ENCODE measurements at regions not wholly inside any gene's neighbourhood (a gene's known extent, or its start where the extent isn't known, plus 50 kb on each side); places are given as distances from the start of the nearest gene placed in this dataset.

DNA sequence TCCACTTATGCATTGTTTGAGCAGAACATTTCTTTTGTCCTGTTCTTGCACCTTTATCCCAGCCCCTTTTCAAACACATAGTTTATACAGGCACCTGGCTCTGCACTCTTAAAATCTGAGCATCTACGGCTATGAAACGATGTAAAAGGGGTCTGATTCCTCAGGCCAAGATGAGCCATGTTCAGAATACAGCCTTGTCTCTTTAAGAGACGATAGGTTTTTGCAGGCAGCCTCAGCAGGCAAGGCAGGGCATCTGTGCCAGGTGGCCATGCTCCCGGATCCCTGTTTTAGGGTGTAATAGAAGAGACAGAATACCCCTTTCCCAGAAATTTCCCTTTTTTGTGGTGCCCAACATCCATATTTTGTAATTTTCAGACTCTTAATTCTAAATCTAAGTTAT is 89.1 kb upstream of the NFIB start:
- Mint-ChIP-seq H3K36me3 (no peaks in the 10 kb centered on the region), H3K27ac (no peak overlapping the region), H3K9me3 (peaks cover 6% of the 10 kb centered on the region), H3K27me3 (peaks cover 2% of the 10 kb centered on the region), H3K4me1 (ENCODE audit: unreplicated experiment) (peaks cover 13% of the 10 kb centered on the region), H3K4me3 (no peak overlapping the region)
- no peak for DNase-seq (ENCODE audit: extremely low spot score, unreplicated experiment)
- TF ChIP-seq, protein P1, sequence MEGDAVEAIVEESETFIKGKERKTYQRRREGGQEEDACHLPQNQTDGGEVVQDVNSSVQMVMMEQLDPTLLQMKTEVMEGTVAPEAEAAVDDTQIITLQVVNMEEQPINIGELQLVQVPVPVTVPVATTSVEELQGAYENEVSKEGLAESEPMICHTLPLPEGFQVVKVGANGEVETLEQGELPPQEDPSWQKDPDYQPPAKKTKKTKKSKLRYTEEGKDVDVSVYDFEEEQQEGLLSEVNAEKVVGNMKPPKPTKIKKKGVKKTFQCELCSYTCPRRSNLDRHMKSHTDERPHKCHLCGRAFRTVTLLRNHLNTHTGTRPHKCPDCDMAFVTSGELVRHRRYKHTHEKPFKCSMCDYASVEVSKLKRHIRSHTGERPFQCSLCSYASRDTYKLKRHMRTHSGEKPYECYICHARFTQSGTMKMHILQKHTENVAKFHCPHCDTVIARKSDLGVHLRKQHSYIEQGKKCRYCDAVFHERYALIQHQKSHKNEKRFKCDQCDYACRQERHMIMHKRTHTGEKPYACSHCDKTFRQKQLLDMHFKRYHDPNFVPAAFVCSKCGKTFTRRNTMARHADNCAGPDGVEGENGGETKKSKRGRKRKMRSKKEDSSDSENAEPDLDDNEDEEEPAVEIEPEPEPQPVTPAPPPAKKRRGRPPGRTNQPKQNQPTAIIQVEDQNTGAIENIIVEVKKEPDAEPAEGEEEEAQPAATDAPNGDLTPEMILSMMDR (conservative IDR thresholded peaks at IDR 0.05), result no peak

DNA sequence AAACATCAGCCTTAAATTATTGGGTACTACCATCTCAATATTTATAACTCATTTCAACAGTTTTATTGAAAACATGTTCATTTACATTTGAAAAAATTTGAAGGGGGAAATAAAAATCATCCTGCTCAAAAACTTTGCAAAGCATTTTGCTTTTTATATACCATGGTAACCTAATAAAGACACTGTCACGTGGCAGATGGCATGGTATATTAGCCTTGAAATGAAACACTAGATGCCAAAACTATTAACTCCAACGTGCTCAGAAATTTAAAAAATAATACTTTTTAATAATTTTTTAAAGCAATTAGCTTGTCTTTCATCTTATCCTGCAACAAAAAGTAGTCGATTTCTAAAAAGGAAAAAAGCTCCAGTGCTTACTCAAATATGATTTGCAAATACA is 88.6 kb upstream of the NFIB start:
- no peak overlapping the region for H3K27ac Mint-ChIP-seq
- no peaks in the 10 kb centered on the region for H3K36me3 Mint-ChIP-seq
- H3K27me3 Mint-ChIP-seq, result peaks cover 2% of the 10 kb centered on the region
- TF ChIP-seq, protein P1 (conservative IDR thresholded peaks at IDR 0.05), result no peak
- no peak overlapping the region for H3K4me3 Mint-ChIP-seq
- peaks cover 6% of the 10 kb centered on the region for H3K9me3 Mint-ChIP-seq
- peaks cover 13% of the 10 kb centered on the region for H3K4me1 Mint-ChIP-seq (ENCODE audit: unreplicated experiment)
- no peak for DNase-seq (ENCODE audit: extremely low spot score, unreplicated experiment)

DNA sequence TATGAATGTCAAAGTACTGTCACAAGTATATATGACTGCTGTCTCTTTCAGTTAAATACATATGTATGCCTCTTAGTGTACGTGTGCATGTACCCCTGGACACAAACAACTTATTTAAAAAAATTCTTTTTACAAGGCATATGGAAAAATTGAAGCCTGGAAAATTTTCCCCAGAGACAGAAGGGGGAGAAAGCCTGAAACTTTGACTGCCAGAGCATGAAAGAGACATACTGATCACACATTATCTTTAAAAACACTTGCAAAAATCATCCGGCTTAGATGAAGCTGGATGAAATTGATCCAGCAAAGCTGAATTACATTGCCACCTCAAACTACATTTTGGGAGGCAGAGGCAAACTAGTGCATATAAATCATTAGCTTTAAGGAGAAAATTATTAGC is 88.0 kb upstream of the NFIB start:
- H3K36me3 Mint-ChIP-seq, result no peaks in the 10 kb centered on the region
- TF ChIP-seq, protein P1 (conservative IDR thresholded peaks at IDR 0.05), result no peak
- peaks cover 2% of the 10 kb centered on the region for H3K27me3 Mint-ChIP-seq
- peaks cover 13% of the 10 kb centered on the region for H3K4me1 Mint-ChIP-seq (ENCODE audit: unreplicated experiment)
- H3K9me3 Mint-ChIP-seq, result peaks cover 6% of the 10 kb centered on the region
- H3K4me3 Mint-ChIP-seq, result no peak overlapping the region
- DNase-seq (ENCODE audit: extremely low spot score, unreplicated experiment), result no peak
- H3K27ac Mint-ChIP-seq, result no peak overlapping the region

DNA sequence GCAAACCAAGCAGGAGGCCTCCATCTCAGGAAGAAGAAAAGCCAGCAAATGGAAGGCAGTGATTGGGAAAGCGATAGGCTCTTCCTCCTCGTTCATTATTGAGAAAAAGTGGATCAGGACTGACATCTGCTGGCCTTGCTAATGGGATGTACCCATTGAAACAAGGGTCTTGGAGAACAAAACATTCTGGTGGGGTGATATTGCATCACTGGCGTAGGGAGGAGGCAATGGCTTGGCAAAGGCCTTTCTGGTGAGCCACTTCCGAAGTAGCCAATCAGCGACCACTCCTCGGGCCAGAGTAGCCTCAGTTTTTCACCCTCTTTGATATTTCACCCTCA is 86.7 kb upstream of the NFIB start:
- H3K27ac Mint-ChIP-seq, result no peak overlapping the region
- H3K27me3 Mint-ChIP-seq, result peaks cover 2% of the 10 kb centered on the region
- H3K36me3 Mint-ChIP-seq, result no peaks in the 10 kb centered on the region
- no peaks in the 10 kb centered on the region for H3K9me3 Mint-ChIP-seq
- H3K4me1 Mint-ChIP-seq (ENCODE audit: unreplicated experiment), result peaks cover 13% of the 10 kb centered on the region
- no peak for DNase-seq (ENCODE audit: extremely low spot score, unreplicated experiment)
- H3K4me3 Mint-ChIP-seq, result no peak overlapping the region
- TF ChIP-seq, protein P1 (conservative IDR thresholded peaks at IDR 0.05), result peak; percentile 55

DNA sequence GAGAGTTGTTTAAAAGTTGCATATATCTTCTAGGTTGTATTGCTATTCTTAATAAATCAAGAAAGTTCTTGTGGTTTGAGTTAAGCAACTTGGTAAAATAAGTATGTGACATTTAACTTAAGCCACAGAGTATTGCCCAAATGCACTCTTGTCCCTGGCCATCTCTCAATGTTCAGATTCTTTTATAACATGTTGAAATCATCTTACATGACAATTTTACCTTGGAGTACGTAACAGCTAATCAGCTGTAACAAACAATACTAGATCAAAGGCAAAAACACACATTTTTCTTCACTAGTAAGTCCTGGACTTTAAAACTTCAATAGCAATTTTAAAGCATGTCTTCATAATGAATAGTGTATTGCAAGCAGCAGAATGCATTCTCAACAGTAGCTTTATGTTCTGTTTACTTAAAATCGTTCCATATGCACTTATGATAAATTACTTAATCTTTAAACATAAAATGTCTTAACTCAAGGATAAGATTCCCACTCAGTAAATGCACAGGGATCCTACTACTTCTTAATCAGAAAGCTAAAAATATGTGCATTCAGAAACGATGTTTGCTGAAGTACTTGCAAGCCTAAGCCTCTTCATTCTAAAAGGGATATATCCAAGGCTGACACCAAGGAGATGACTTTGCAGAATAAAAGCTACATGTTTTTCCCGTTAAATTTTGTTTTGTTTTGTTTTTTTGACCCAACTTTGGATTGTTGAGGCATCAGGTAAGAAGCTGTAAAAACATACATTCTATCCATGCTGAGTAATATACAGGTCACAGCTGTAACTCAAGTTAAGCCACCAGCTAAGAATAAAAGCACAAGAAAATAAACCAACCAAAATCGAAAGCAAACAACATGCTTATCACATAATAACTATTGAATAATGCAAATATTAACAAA is 86.1 kb upstream of the NFIB start:
- peaks cover 13% of the 10 kb centered on the region for H3K4me1 Mint-ChIP-seq (ENCODE audit: unreplicated experiment)
- no peaks in the 10 kb centered on the region for H3K36me3 Mint-ChIP-seq
- no peak overlapping the region for H3K4me3 Mint-ChIP-seq
- H3K9me3 Mint-ChIP-seq, result no peaks in the 10 kb centered on the region
- DNase-seq (ENCODE audit: extremely low spot score, unreplicated experiment), result no peak
- H3K27ac Mint-ChIP-seq, result no peak overlapping the region
- peaks cover 2% of the 10 kb centered on the region for H3K27me3 Mint-ChIP-seq
- TF ChIP-seq, protein P1 (conservative IDR thresholded peaks at IDR 0.05), result no peak
